Fibroblast of lung (primary cell): ENCODE measurements at regions not wholly inside any gene's neighbourhood (a gene's known extent, or its start where the extent isn't known, plus 50 kb on each side); places are given as distances from the start of the nearest gene placed in this dataset.

Experiments
- EZH2 ChIP-seq: IDR thresholded peaks from 2 replicates; pipeline ENCODE4 v1.5.1; 2012; ENCODE audit warnings: low read length, control low read depth, mild to moderate bottlenecking; ENCODE audit errors: missing control alignments
- TF ChIP-seq, protein P1 (sequence below), 2 donors: IDR thresholded peaks in 1 of 2; conservative IDR thresholded peaks in 1 of 2; 1 replicate in 1 of 2; 2 replicates in 1 of 2; pipeline ENCODE4 v1.5.1; 2011 to 2012; ENCODE audit warnings: low read length in 2 of 2, control low read depth in 1 of 2, inconsistent platforms in 1 of 2, low read depth in 1 of 2, mild to moderate bottlenecking in 1 of 2

GRCh38 chr6:3926150-3926482 lies 76.9 kb downstream of the FAM50B start:
- TF ChIP-seq, protein P1, sequence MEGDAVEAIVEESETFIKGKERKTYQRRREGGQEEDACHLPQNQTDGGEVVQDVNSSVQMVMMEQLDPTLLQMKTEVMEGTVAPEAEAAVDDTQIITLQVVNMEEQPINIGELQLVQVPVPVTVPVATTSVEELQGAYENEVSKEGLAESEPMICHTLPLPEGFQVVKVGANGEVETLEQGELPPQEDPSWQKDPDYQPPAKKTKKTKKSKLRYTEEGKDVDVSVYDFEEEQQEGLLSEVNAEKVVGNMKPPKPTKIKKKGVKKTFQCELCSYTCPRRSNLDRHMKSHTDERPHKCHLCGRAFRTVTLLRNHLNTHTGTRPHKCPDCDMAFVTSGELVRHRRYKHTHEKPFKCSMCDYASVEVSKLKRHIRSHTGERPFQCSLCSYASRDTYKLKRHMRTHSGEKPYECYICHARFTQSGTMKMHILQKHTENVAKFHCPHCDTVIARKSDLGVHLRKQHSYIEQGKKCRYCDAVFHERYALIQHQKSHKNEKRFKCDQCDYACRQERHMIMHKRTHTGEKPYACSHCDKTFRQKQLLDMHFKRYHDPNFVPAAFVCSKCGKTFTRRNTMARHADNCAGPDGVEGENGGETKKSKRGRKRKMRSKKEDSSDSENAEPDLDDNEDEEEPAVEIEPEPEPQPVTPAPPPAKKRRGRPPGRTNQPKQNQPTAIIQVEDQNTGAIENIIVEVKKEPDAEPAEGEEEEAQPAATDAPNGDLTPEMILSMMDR (conservative IDR thresholded peaks at IDR 0.05 in 1 of 2, IDR thresholded peaks at IDR 0.05 in 1 of 2; ENCODE audit: low read depth in 1 of 2, low read length in 2 of 2): no peak
- no peak for TF ChIP-seq EZH2
